ENCODE measurements at regions not wholly inside any gene's neighbourhood (a gene's known extent, or its start where the extent isn't known, plus 50 kb on each side); places are given as distances from the start of the nearest gene placed in this dataset.

GRCh38 chr2:16080071-16080470 is 139.7 kb downstream of the MYCN start:
- DNase-seq (ENCODE audit: low read depth in 1 of 2, low spot score in 1 of 2): no peak

GRCh38 chr2:16079637-16080036 is 139.3 kb downstream of the MYCN start:
- DNase-seq (ENCODE audit: low read depth in 1 of 2, low spot score in 1 of 2): no peak

GRCh38 chr2:16077601-16078000 is 137.3 kb downstream of the MYCN start:
- DNase-seq (ENCODE audit: low read depth in 1 of 2, low spot score in 1 of 2): no peak

- DNase-seq (ENCODE audit: low read depth in 1 of 2, low spot score in 1 of 2): no peak
Measured at GRCh38 chr2:16076911-16077310, 136.6 kb downstream of the MYCN start.

- no peak for DNase-seq (ENCODE audit: low read depth in 1 of 2, low spot score in 1 of 2)
Measured at GRCh38 chr2:16075045-16076012, 135.0 kb downstream of the MYCN start.

- DNase-seq (ENCODE audit: low read depth in 1 of 2, low spot score in 1 of 2): no peak
Measured at GRCh38 chr2:16073921-16074425, 133.6 kb downstream of the MYCN start.

- DNase-seq (ENCODE audit: low read depth in 1 of 2, low spot score in 1 of 2): no peak
Measured at GRCh38 chr2:16073471-16073870, 133.1 kb downstream of the MYCN start.

- no peak for DNase-seq (ENCODE audit: low read depth in 1 of 2, low spot score in 1 of 2)
Measured at GRCh38 chr2:16072638-16073290, 132.4 kb downstream of the MYCN start.

- DNase-seq (ENCODE audit: low read depth in 1 of 2, low spot score in 1 of 2): no peak
Measured at GRCh38 chr2:16071865-16072637, 131.7 kb downstream of the MYCN start.

- no peak for DNase-seq (ENCODE audit: low read depth in 1 of 2, low spot score in 1 of 2)
Measured at GRCh38 chr2:16071039-16071864, 130.9 kb downstream of the MYCN start.

GRCh38 chr2:16070648-16070971 is 130.3 kb downstream of the MYCN start:
- DNase-seq (ENCODE audit: low read depth in 1 of 2, low spot score in 1 of 2): no peak

GRCh38 chr2:16069933-16070647 is 129.7 kb downstream of the MYCN start:
- no peak for DNase-seq (ENCODE audit: low read depth in 1 of 2, low spot score in 1 of 2)

GRCh38 chr2:16069663-16069932 is 129.2 kb downstream of the MYCN start:
- no peak for DNase-seq (ENCODE audit: low read depth in 1 of 2, low spot score in 1 of 2)

- DNase-seq (ENCODE audit: low read depth in 1 of 2, low spot score in 1 of 2): no peak
Measured at GRCh38 chr2:16068552-16068940, 128.2 kb downstream of the MYCN start.

GRCh38 chr2:16067866-16068551 is 127.7 kb downstream of the MYCN start:
- no peak for DNase-seq (ENCODE audit: low read depth in 1 of 2, low spot score in 1 of 2)

- no peak for DNase-seq (ENCODE audit: low read depth in 1 of 2, low spot score in 1 of 2)
Measured at GRCh38 chr2:16067444-16067843, 127.1 kb downstream of the MYCN start.

- DNase-seq (ENCODE audit: low read depth in 1 of 2, low spot score in 1 of 2): no peak
Measured at GRCh38 chr2:16067037-16067406, 126.7 kb downstream of the MYCN start.

- no peak for DNase-seq (ENCODE audit: low read depth in 1 of 2, low spot score in 1 of 2)
Measured at GRCh38 chr2:16066261-16067036, 126.1 kb downstream of the MYCN start.

Measured in activated T-helper 1 cell treated with anti-CD3 and anti-CD28 coated beads, Interleukin-2, amount 50 U/mL, for 16 hours (primary cell).